Activated naive CD8-positive, alpha-beta T cell treated with anti-CD3 and anti-CD28 coated beads, Interleukin-2, amount 50 U/mL, for 24 hours (primary cell): ENCODE measurements at regions not wholly inside any gene's neighbourhood (a gene's known extent, or its start where the extent isn't known, plus 50 kb on each side); places are given as distances from the start of the nearest gene placed in this dataset.

Source experiments
- ATAC-seq: fragments of 150-1000 bp; cut with Tn5 transposase; one replicate; pipeline ENCODE4 v1.10.0; 2021
- DNase-seq: peaks from one replicate; pipeline ENCODE4 v3.0.0; 2021
- H3K27ac Mint-ChIP-seq: one replicate; pipeline ENCODE4 v1.8.0; 2021; ENCODE audit warnings: mild to moderate bottlenecking, mixed read lengths
- H3K27me3 Mint-ChIP-seq: one replicate; pipeline ENCODE4 v1.8.0; 2021; ENCODE audit warnings: mixed read lengths
- H3K36me3 Mint-ChIP-seq: one replicate; pipeline ENCODE4 v1.8.0; 2021; ENCODE audit warnings: low read depth, mixed read lengths
- H3K4me1 Mint-ChIP-seq: one replicate; pipeline ENCODE4 v1.8.0; 2021; ENCODE audit warnings: mixed read lengths
- H3K4me3 Mint-ChIP-seq: one replicate; pipeline ENCODE4 v1.8.0; 2021; ENCODE audit warnings: mild to moderate bottlenecking, moderate library complexity, mixed read lengths
- H3K9me3 Mint-ChIP-seq: one replicate; pipeline ENCODE4 v1.8.0; 2021; ENCODE audit warnings: mixed read lengths

DNA sequence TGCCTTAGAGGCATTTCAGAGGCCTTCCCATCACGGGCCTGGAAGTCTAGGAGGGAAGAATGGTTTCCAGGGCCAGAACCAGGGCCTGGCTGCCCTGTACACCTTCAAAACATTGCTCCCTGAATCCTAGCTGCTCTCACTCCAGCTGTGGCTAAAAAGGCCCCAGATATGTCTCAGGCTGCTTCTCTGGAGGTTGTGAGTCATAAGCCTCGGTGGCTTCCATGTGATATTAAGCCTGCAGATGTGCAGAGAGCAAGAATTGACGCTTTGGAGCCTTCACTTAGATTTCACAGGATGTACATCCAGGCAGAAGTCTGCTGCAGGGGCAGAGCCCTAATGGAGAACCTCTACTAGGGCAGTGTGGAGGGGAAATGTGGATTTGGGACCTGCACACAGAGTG is 502.5 kb downstream of the GRXCR1 start:
- DNase-seq (no peak), ATAC-seq (no peak)
- peaks cover 2% of the 10 kb centered on the region for H3K36me3 Mint-ChIP-seq
- H3K9me3 Mint-ChIP-seq, result peaks cover 12% of the 10 kb centered on the region
- no peak overlapping the region for H3K4me3 Mint-ChIP-seq
- H3K27ac Mint-ChIP-seq, result no peak overlapping the region
- no peaks in the 10 kb centered on the region for H3K4me1 Mint-ChIP-seq
- no peaks in the 10 kb centered on the region for H3K27me3 Mint-ChIP-seq

DNA sequence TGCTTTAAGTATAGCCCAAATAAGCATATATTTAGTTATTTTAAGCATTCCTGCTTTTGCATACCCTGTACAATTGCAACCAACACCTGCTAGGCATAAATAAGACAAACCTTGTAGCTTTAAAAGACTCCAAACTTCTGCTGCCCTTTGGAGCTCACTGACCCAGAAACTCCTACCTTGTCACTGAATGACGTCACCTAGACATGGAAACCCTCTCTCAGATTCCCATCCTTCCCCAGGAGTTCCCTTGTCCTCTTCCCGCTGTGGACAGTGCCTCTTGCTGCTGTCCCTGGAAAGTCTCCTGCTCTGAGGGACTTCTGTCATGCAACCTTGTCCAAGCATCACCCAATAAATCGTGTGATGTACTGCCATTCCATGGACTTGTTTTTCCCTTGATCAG is 507.2 kb downstream of the GRXCR1 start:
- no peak for ATAC-seq
- no peaks in the 10 kb centered on the region for H3K4me1 Mint-ChIP-seq

DNA sequence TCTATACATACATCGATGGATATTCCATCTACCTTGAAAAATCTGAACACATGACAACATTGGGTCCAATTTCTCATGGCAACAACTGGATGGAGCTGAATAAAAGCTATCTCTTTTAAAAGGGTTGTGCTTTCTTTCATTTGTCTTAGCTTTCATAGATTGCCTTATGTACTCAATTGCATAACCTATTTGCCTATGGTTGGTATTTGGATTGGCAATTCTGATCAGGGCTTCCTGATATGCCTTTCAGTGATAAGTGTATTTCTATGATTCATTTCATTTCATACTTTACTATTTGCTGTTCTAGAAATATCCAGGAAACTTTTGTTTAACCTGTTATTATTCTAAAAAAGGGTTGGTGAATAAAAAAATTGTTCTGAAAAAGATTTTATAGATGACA is 509.9 kb downstream of the GRXCR1 start:
- ATAC-seq, result no peak
- no peaks in the 10 kb centered on the region for H3K27me3 Mint-ChIP-seq
- H3K4me3 Mint-ChIP-seq, result no peak overlapping the region
- H3K9me3 Mint-ChIP-seq, result peaks cover 9% of the 10 kb centered on the region
- no peaks in the 10 kb centered on the region for H3K36me3 Mint-ChIP-seq
- H3K4me1 Mint-ChIP-seq, result no peaks in the 10 kb centered on the region
- no peak overlapping the region for H3K27ac Mint-ChIP-seq
- DNase-seq, result no peak

More for the DNA sequence above, 507.2 kb downstream of the GRXCR1 start:
- Mint-ChIP-seq H3K9me3 (peaks cover 12% of the 10 kb centered on the region), H3K27ac (no peak overlapping the region), H3K4me3 (no peak overlapping the region), H3K36me3 (peaks cover 2% of the 10 kb centered on the region), H3K27me3 (no peaks in the 10 kb centered on the region)
- DNase-seq, result no peak

DNA sequence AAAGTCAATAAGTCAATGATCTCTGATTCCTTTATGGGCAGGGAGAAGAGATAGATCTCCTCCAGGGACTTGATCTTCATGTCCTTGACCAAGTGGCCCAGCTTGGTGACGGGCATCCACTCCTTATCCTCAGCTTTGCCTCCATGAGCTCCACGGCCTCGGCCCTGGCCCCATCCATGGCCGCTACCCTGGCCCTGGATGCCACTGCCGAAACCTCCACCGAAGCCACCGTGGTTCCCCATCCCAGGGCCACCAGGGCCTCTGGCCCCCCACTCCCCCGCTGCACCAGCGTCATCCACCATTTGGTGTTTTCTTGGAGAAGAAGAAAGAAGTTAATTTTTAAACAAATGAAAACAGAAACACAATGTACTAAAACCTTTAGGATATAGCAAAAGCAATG is 518.1 kb downstream of the GRXCR1 start:
- no peaks in the 10 kb centered on the region for H3K4me1 Mint-ChIP-seq
- H3K36me3 Mint-ChIP-seq, result no peaks in the 10 kb centered on the region
- H3K27me3 Mint-ChIP-seq, result no peaks in the 10 kb centered on the region
- H3K9me3 Mint-ChIP-seq, result peaks cover 19% of the 10 kb centered on the region
- ATAC-seq (no peak), DNase-seq (no peak)
- H3K27ac Mint-ChIP-seq, result no peak overlapping the region
- H3K4me3 Mint-ChIP-seq, result no peak overlapping the region

DNA sequence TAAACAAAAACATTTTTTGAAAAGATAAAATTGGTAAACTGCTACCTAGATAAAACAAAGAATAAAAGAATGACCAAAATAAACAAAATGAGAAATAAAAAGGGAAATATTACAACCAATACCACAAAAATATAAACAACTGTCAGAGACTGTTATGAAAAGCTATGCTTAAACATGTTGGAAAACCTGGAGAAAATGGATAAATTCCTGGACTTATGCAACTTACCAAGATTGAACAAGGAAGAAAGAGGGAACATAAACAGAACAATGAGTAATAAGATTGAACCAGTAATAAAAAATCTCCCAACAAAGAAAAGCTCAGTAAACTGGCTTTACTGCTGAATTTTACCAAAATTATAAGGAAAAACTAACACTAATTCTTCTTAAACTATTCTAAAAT is 518.7 kb downstream of the GRXCR1 start:
- no peak overlapping the region for H3K4me3 Mint-ChIP-seq
- H3K27me3 Mint-ChIP-seq, result no peaks in the 10 kb centered on the region
- DNase-seq (no peak), ATAC-seq (no peak)
- H3K4me1 Mint-ChIP-seq, result no peaks in the 10 kb centered on the region
- H3K9me3 Mint-ChIP-seq, result peaks cover 15% of the 10 kb centered on the region
- H3K27ac Mint-ChIP-seq, result no peak overlapping the region
- no peaks in the 10 kb centered on the region for H3K36me3 Mint-ChIP-seq

DNA sequence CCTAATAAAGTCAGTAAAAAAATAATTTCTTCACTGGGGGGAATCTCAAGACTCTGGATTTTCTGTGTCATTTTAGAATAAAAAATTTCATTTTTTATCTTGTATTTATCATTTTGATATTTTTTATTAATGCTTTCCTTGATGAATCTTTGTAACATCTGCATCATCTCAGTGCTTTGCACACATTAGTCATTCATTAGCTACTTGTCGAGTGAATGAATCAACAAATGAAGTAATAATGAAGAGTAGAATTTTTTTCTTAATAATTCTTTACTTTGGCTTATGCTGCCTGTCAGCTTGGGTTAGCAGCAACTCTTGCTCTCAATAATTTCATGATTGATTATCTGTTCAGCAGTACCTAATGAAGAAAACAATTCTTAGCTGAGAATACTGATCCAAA is 530.8 kb downstream of the GRXCR1 start:
- H3K9me3 Mint-ChIP-seq, result peaks cover 10% of the 10 kb centered on the region
- no peaks in the 10 kb centered on the region for H3K27me3 Mint-ChIP-seq
- no peaks in the 10 kb centered on the region for H3K4me1 Mint-ChIP-seq
- ATAC-seq (no peak), DNase-seq (no peak)
- H3K36me3 Mint-ChIP-seq, result no peaks in the 10 kb centered on the region
- H3K4me3 Mint-ChIP-seq, result no peak overlapping the region
- no peak overlapping the region for H3K27ac Mint-ChIP-seq

DNA sequence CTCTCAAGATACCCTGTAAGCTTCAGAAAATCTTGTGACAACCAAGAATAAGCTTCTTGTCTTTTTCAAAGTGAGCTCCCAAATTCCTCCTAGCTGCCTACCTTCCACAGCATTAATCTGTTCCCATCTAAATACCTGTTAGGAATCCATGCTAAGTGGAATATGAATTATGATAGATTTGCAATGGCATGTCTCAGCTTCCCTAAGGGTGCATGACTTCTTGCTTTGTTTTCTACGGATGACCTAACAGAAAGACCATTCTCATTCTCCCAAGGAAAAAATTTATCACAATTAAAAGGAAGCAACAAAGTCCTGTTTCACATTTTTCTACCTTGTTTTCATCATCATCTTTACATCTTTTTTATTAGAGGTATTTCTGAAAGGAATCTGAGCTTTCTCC is 532.7 kb downstream of the GRXCR1 start:
- Mint-ChIP-seq H3K4me1 (no peaks in the 10 kb centered on the region), H3K36me3 (no peaks in the 10 kb centered on the region), H3K9me3 (peaks cover 6% of the 10 kb centered on the region), H3K4me3 (no peak overlapping the region), H3K27ac (no peak overlapping the region), H3K27me3 (no peaks in the 10 kb centered on the region)
- DNase-seq (no peak), ATAC-seq (no peak)

DNA sequence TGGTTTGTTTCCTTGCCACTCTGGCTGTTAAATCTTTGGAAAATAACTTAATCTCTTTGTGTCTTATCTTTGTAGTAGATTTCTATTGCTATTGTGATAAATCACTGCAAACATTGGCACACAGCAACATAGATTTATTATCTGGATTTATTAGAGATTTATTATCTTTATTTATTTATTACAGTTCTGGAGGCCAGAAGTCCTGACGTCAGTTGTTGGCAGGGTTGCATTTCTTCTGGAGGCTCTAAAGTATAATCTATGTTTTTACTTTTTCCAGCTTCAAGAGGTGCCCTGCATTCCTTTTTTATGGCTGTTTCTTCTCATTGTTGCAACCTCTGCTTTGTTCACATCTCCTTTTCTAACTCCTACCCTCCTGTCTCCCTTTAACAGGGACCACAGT is 542.8 kb downstream of the GRXCR1 start:
- no peaks in the 10 kb centered on the region for H3K27me3 Mint-ChIP-seq
- H3K36me3 Mint-ChIP-seq, result no peaks in the 10 kb centered on the region
- H3K4me3 Mint-ChIP-seq, result no peak overlapping the region
- no peak overlapping the region for H3K27ac Mint-ChIP-seq
- DNase-seq, result no peak
- no peak for ATAC-seq
- H3K4me1 Mint-ChIP-seq, result no peaks in the 10 kb centered on the region
- peaks cover 16% of the 10 kb centered on the region for H3K9me3 Mint-ChIP-seq

DNA sequence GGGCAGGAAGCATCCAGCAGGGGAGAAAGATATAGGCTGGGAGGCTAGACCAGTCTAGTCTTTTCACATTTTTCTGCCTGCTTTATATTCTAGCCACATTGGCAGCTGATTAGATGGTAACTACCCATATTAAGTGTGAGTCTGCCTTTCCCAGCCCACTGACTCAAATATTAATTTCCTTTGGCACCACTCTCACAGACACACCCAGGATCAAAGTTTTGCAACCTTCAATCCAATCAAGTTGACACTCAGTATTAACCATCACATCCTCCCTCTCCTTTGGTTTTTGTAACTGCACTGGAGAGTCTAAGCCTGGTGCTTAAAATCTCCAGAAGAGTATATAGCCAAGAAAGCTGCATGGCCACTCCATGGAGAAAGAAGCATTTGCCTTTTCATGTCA is 560.4 kb downstream of the GRXCR1 start:
- no peak overlapping the region for H3K27ac Mint-ChIP-seq
- no peak for DNase-seq
- peak; percentile 33 for ATAC-seq
- no peaks in the 10 kb centered on the region for H3K36me3 Mint-ChIP-seq
- H3K4me1 Mint-ChIP-seq, result no peaks in the 10 kb centered on the region
- H3K4me3 Mint-ChIP-seq, result no peak overlapping the region
- H3K9me3 Mint-ChIP-seq, result no peaks in the 10 kb centered on the region
- no peaks in the 10 kb centered on the region for H3K27me3 Mint-ChIP-seq

DNA sequence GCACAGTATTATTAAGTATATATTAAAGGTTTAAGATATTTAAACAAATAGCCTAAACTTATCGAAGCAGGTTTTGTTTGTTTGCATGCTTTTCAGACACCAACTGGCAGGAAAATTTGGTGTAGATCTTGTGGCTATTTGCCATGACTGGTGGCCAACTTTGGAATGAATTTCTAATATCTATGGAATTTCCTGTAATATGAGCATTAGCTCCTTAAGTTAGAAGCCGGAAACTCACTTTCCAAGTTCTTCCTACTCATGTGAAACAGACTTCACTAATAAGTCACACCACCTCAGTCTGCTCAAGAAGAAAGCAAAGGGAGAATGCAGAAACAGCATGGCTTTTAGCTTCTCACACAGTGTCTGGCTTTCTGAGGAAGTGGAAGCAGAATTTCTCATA is 563.9 kb downstream of the GRXCR1 start:
- H3K36me3 Mint-ChIP-seq, result no peaks in the 10 kb centered on the region
- no peak overlapping the region for H3K4me3 Mint-ChIP-seq
- DNase-seq, result no peak
- no peaks in the 10 kb centered on the region for H3K9me3 Mint-ChIP-seq
- H3K27ac Mint-ChIP-seq, result no peak overlapping the region
- no peak for ATAC-seq
- no peaks in the 10 kb centered on the region for H3K4me1 Mint-ChIP-seq
- no peaks in the 10 kb centered on the region for H3K27me3 Mint-ChIP-seq

DNA sequence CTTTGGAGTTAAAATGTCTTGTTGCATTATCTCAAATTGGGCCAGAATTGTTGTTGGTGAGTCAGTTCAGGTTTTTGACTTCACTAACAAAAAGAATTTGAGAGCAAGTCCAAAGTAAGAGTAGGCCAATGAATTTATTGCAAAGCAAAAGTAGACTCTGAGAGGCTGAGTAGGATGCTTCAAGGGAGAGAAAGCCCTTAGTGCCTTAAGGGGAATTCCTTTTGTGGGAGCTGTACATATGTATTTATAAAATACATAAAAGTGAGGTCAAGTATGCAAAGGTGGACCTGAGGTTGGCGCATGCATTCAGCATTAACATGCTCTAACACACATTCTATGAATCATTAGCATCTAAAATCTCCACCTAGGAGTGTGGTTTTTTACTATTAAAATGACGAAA is 565.4 kb downstream of the GRXCR1 start:
- H3K27ac Mint-ChIP-seq, result no peak overlapping the region
- no peaks in the 10 kb centered on the region for H3K36me3 Mint-ChIP-seq
- no peak for DNase-seq
- H3K9me3 Mint-ChIP-seq, result no peaks in the 10 kb centered on the region
- H3K4me3 Mint-ChIP-seq, result no peak overlapping the region
- H3K27me3 Mint-ChIP-seq, result no peaks in the 10 kb centered on the region
- ATAC-seq, result no peak
- no peaks in the 10 kb centered on the region for H3K4me1 Mint-ChIP-seq

DNA sequence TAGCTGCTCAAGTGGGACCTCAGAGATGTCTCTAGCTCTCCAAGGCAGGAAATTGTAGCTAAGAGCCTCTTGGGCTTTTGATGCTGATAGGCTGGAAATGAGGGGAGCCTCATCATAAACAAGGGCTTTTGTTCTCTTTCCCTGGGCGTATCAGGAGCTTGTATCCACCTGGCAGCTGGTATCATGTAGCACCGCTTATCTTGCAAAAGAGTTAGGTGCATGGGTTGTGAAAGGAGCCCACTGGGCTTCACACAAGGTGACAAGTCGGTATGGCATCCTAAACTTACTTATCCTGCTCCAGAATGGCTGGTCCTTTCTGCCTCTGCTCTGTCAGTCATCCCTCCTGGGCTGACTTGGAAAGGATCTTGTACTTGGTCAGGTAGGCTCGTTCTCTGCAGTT is 565.8 kb downstream of the GRXCR1 start:
- H3K27me3 Mint-ChIP-seq, result no peaks in the 10 kb centered on the region
- no peak for DNase-seq
- H3K4me1 Mint-ChIP-seq, result no peaks in the 10 kb centered on the region
- ATAC-seq, result no peak
- no peak overlapping the region for H3K4me3 Mint-ChIP-seq
- no peak overlapping the region for H3K27ac Mint-ChIP-seq
- no peaks in the 10 kb centered on the region for H3K9me3 Mint-ChIP-seq
- no peaks in the 10 kb centered on the region for H3K36me3 Mint-ChIP-seq

DNA sequence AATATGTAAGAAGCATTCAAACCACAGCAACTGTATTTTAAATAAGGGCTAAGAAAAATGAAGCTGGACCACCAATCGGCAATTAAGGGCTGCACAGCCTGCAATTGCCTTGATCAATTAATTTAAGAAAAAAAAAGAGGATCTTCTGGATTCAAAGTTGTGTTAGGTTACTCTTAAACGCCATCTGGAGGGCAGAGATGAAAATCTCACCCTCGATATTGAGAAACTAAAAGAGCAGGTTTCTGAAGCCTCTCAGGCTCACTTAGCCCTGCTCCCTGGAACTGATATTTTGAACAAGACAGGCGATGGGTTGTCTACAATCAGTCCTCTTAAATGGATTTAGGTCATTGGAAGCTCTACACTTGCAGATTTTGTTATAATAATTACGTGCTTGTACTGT is 579.4 kb downstream of the GRXCR1 start:
- DNase-seq (no peak), ATAC-seq (no peak)
- Mint-ChIP-seq H3K36me3 (no peaks in the 10 kb centered on the region), H3K4me3 (no peak overlapping the region), H3K27ac (no peak overlapping the region), H3K27me3 (no peaks in the 10 kb centered on the region), H3K9me3 (peaks cover 27% of the 10 kb centered on the region), H3K4me1 (no peaks in the 10 kb centered on the region)

DNA sequence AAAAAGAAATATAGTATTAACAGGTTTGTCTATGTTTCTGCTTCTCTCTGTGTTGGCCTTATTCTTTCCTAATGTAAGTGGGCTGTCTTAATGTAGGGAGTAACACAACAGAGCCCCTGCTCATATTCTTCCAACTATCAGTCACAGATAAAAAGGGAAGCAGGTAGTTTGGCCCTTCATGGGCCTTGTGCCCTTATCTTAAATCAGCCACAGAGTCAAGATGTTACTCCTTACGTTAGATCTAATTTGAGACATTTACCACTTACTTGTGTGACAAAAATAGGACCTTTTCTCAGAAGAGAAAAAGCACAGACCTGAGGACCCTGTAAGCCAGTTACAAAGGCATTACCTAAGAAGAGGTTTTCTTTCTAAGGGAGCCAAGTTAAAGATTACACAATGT is 589.0 kb downstream of the GRXCR1 start:
- no peak for DNase-seq
- ATAC-seq, result no peak
- no peak overlapping the region for H3K4me3 Mint-ChIP-seq
- no peak overlapping the region for H3K27ac Mint-ChIP-seq
- no peaks in the 10 kb centered on the region for H3K36me3 Mint-ChIP-seq
- H3K9me3 Mint-ChIP-seq, result peaks cover 17% of the 10 kb centered on the region
- H3K4me1 Mint-ChIP-seq, result no peaks in the 10 kb centered on the region
- no peaks in the 10 kb centered on the region for H3K27me3 Mint-ChIP-seq

DNA sequence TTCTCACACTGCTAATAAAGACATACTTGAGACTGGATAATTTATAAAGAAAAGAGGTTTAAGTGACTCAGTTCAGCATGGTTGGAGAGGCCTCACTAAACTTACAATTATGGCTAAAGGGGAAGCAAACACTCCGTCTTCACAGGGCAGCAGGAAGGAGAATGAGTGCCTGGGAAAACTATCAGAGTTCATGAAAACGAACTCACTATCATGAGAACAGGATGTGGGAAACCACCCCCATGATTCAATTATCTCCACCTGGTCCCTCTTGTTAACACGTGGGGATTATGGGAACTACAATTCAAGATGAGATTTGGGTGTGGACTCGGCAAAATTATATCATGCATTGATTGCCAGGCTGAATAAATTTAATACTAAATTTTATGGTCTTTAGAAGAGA is 592.7 kb downstream of the GRXCR1 start:
- ATAC-seq (no peak), DNase-seq (no peak)
- Mint-ChIP-seq H3K36me3 (no peaks in the 10 kb centered on the region), H3K4me3 (no peak overlapping the region), H3K27me3 (no peaks in the 10 kb centered on the region), H3K4me1 (no peaks in the 10 kb centered on the region), H3K27ac (no peak overlapping the region), H3K9me3 (peaks cover 16% of the 10 kb centered on the region)

DNA sequence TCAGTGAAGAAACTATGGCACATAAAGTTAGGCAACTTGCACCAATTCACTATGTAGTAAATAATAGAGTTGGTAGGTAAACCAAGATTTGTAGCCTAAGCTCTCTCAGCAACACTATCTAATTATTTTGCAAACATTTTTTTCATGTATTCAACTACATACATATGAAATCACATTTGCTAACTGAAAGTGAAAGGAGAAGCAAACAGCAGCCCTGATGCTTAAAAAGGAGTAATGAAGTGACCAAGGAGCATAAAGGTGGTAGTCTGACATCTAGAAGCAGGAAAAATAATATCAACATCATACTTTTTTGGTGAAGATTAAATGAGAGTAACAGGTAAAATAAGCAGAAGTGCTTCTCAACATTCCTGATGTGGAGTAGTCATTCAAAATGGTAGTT is 603.7 kb downstream of the GRXCR1 start:
- H3K36me3 Mint-ChIP-seq, result no peaks in the 10 kb centered on the region
- ATAC-seq (no peak), DNase-seq (no peak)
- no peak overlapping the region for H3K27ac Mint-ChIP-seq
- H3K4me1 Mint-ChIP-seq, result no peaks in the 10 kb centered on the region
- no peaks in the 10 kb centered on the region for H3K27me3 Mint-ChIP-seq
- no peak overlapping the region for H3K4me3 Mint-ChIP-seq
- no peaks in the 10 kb centered on the region for H3K9me3 Mint-ChIP-seq
